GM12878 (cell line): ENCODE measurements at regions not wholly inside any gene's neighbourhood (a gene's known extent, or its start where the extent isn't known, plus 50 kb on each side); places are given as distances from the start of the nearest gene placed in this dataset.

ENCODE experiments used
- ATF3 ChIP-seq: IDR thresholded peaks from 2 replicates; pipeline ENCODE4 v1.6.1; 2011; ENCODE audit warnings: low read depth, mild to moderate bottlenecking, low read length, moderate library complexity, borderline replicate concordance; ENCODE audit errors: extremely low read depth
- ATF7 ChIP-seq: fragments of 450-650 bp; IDR thresholded peaks from 2 replicates; pipeline ENCODE4 v1.6.1; 2016; ENCODE audit warnings: low read depth, mild to moderate bottlenecking
- CTCF ChIP-seq, 3 experiments: IDR thresholded peaks in 2 of 3; conservative IDR thresholded peaks in 1 of 3; 2 replicates each; pipeline ENCODE4 v1.5.1; 2011; ENCODE audit warnings: low read depth in 3 of 3, low read length in 3 of 3, mild to moderate bottlenecking in 3 of 3, control low read depth in 2 of 3, moderate library complexity in 2 of 3, inconsistent platforms in 1 of 3, mixed read lengths in 1 of 3; ENCODE audit not compliant: control insufficient read depth in 2 of 3, insufficient read depth in 1 of 3; ENCODE audit errors: extremely low read depth in 1 of 3
- E2F4 ChIP-seq: IDR thresholded peaks from 2 replicates; pipeline ENCODE4 v1.6.1; 2012; ENCODE audit warnings: low read depth, low read length, improper control_type of control experiment
- HDAC6 ChIP-seq: fragments of 200-600 bp; sonication (generic); IDR thresholded peaks from one replicate; pipeline ENCODE4 v1.8.0; 2017; ENCODE audit warnings: antibody characterized with exemption; ENCODE audit not compliant: unreplicated experiment
- JUND ChIP-seq: IDR thresholded peaks from 2 replicates; pipeline ENCODE4 v1.6.1; 2012; ENCODE audit warnings: low read depth, mild to moderate bottlenecking, low read length, improper control_type of control experiment, moderate library complexity
- MYB ChIP-seq: fragments of 150-350 bp; IDR thresholded peaks from 2 replicates; pipeline ENCODE4 v1.6.1; 2014; ENCODE audit warnings: mild to moderate bottlenecking, low read depth, low read length, borderline replicate concordance
- NFIC ChIP-seq: IDR thresholded peaks from 2 replicates; pipeline ENCODE4 v1.6.1; 2012; ENCODE audit warnings: low read depth, mild to moderate bottlenecking, inconsistent platforms, low read length, moderate library complexity
- PAX5 ChIP-seq: IDR thresholded peaks from 2 replicates; pipeline ENCODE4 v1.6.1; 2011; ENCODE audit warnings: low read depth, low read length, borderline replicate concordance
- POLR2A ChIP-seq: IDR thresholded peaks from 2 replicates; pipeline ENCODE4 v1.6.1; 2011; ENCODE audit warnings: low read depth, mild to moderate bottlenecking, low read length
- RCOR1 ChIP-seq: conservative IDR thresholded peaks from 2 replicates; pipeline ENCODE4 v1.6.1; 2012; ENCODE audit warnings: low read depth, low read length, improper control_type of control experiment
- TAF1 ChIP-seq: IDR thresholded peaks from 2 replicates; pipeline ENCODE4 v1.6.1; 2011; ENCODE audit warnings: mild to moderate bottlenecking, low read depth, low read length, borderline replicate concordance
- TCF3 ChIP-seq: IDR thresholded peaks from 2 replicates; pipeline ENCODE4 v1.6.1; 2012; ENCODE audit warnings: low read depth, mild to moderate bottlenecking, low read length, borderline replicate concordance; ENCODE audit not compliant: insufficient read depth
- ZNF217 ChIP-seq: fragments of 450-650 bp; IDR thresholded peaks from 2 replicates; pipeline ENCODE4 v1.6.1; 2017; ENCODE audit warnings: antibody characterized with exemption, mild to moderate bottlenecking

GRCh38 chr5:25444697-25445096, 799.9 kb upstream of the CDH10 start:
- TF ChIP-seq PAX5 (no peak), E2F4 (no peak), ATF7 (no peak), TCF3 (no peak), TAF1 (no peak), POLR2A (no peak), JUND (no peak), CTCF (IDR thresholded peaks at IDR 0.05 in 2 of 3, conservative IDR thresholded peaks at IDR 0.05 in 1 of 3; ENCODE audit: control insufficient read depth in 2 of 3, extremely low read depth in 1 of 3, insufficient read depth in 1 of 3, low read depth in 3 of 3, low read length in 3 of 3) (no peak), MYB (no peak), NFIC (no peak), HDAC6 (no peak), RCOR1 (no peak), ATF3 (no peak), ZNF217 (no peak)
